Adipocyte (in vitro differentiated cells): ENCODE measurements at regions not wholly inside any gene's neighbourhood (a gene's known extent, or its start where the extent isn't known, plus 50 kb on each side); places are given as distances from the start of the nearest gene placed in this dataset.

Source experiments
- DNase-seq: peaks from one replicate; pipeline ENCODE4 v3.0.0-alpha.2; 2015; ENCODE audit warnings: low read depth
- H3K27me3 ChIP-seq: replicated peaks from 2 replicates; pipeline ENCODE4 v1.7.0; 2013; ENCODE audit warnings: mild to moderate bottlenecking, low read length, moderate library complexity; ENCODE audit not compliant: control insufficient read depth, insufficient read depth
- H3K36me3 ChIP-seq: 2 replicates; pipeline ENCODE4 v1.7.0; 2013; ENCODE audit warnings: low read length, mild to moderate bottlenecking, moderate library complexity; ENCODE audit not compliant: control insufficient read depth, insufficient read depth, severe bottlenecking
- H3K4me1 ChIP-seq: 2 replicates; pipeline ENCODE4 v1.7.0; 2013; ENCODE audit warnings: mild to moderate bottlenecking, low read length, moderate library complexity; ENCODE audit not compliant: control insufficient read depth, insufficient read depth
- H3K4me3 ChIP-seq: 2 replicates; pipeline ENCODE4 v1.7.0; 2013; ENCODE audit warnings: mild to moderate bottlenecking, low read length, moderate library complexity
- H3K9ac ChIP-seq: 2 replicates; pipeline ENCODE4 v1.7.0; 2013; ENCODE audit warnings: mild to moderate bottlenecking, low read length, moderate library complexity
- H3K9me3 ChIP-seq: 2 replicates; pipeline ENCODE4 v1.7.0; 2013; ENCODE audit warnings: mild to moderate bottlenecking, low read length, moderate library complexity; ENCODE audit not compliant: control insufficient read depth

DNA sequence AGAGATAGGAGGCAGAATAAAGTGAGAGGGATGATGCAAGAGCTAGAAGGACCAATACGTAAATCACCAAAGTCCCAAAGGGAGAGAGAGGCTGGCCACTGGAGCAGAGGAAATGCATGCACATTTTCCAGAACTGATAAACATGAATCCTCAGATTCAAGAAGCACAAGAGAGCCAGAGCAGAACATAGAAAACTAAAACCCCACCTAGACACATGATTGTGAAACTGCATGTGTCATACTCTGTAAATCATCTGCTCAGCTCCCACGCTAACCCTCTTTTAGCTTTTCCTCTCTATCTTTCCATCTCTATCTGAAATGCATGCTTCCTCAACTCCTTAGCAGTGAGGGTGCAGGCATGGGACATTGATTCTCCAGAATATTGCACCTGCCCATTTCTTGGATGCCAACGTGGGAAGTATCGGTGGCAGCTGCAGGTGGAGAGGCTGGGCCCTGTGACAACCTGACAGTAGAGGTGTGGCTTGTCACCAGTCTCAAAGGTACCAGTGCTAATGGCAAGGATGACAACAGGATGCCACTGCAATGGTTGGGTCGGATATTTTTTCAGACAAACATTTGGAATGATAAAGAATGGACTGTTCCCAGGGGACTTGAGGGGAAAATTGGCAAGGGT, 89.3 kb upstream of the OTOS start:
- Histone ChIP-seq H3K4me3 (no peak overlapping the region), H3K4me1 (peaks cover 12% of the 10 kb centered on the region), H3K9ac (no peak overlapping the region), H3K9me3 (peaks cover 6% of the 10 kb centered on the region), H3K36me3 (no peaks in the 10 kb centered on the region), H3K27me3 (peaks cover 19% of the 10 kb centered on the region)
- peak; percentile 47 for DNase-seq

DNA sequence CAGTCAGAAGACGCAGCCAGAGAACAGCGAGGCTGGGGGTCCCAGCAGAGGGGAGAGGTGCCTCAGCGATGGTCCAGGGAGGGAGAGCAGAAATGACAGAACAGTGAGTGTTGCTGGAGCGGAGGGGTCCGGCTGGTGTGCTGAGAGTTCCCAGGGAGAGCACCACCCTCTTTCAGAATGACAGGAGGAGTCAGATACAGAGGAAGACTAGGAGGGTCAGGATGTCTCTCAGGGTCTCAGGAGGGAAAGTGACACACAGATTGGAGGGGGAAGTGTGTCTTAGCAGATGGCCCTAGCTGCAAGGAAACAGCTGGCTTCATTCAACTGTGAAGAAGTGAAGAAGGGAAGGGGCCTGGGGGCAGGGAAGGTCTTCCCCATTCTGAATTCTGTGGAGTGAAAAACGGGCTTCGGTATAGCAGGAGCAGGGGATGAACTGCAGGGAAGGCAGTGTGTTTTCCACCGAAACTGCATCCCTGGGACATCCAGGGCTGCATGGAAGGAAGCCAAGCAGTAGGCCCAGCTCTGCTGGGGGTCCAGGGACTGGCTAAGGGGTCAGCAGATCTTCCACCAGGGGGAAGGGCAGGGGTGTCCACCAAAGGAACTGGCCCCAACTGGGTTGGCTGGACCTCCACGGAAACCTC, 90.0 kb upstream of the OTOS start:
- no peak overlapping the region for H3K4me3 ChIP-seq
- H3K9me3 ChIP-seq = peaks cover 6% of the 10 kb centered on the region
- no peak overlapping the region for H3K9ac ChIP-seq
- no peaks in the 10 kb centered on the region for H3K36me3 ChIP-seq
- peaks cover 13% of the 10 kb centered on the region for H3K27me3 ChIP-seq
- peaks cover 12% of the 10 kb centered on the region for H3K4me1 ChIP-seq
- DNase-seq = no peak

DNA sequence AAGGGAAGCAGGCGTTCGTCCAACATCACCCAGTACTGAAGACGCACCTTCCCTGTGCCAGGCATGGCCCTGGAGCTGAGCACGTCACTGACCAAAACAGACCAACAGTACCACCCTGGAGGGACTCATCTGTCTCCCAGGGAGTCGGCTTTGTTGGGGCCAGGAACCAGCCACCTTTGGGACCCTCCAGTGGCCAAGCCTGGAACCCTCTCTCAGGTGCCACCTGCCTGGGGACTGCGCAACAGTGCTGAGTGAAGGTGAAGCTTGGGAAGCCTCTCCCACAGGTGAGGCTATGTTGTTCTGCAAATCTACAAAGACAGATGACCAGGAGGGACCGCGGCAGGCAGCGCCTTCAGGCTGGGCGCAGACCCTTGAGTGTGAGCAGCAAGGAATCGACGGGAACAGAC, 91.4 kb upstream of the OTOS start:
- H3K4me3 ChIP-seq = no peak overlapping the region
- peaks cover 6% of the 10 kb centered on the region for H3K9me3 ChIP-seq
- H3K9ac ChIP-seq = no peak overlapping the region
- H3K27me3 ChIP-seq = peaks cover 8% of the 10 kb centered on the region
- H3K4me1 ChIP-seq = peaks cover 12% of the 10 kb centered on the region
- H3K36me3 ChIP-seq = no peaks in the 10 kb centered on the region
- DNase-seq = no peak

DNA sequence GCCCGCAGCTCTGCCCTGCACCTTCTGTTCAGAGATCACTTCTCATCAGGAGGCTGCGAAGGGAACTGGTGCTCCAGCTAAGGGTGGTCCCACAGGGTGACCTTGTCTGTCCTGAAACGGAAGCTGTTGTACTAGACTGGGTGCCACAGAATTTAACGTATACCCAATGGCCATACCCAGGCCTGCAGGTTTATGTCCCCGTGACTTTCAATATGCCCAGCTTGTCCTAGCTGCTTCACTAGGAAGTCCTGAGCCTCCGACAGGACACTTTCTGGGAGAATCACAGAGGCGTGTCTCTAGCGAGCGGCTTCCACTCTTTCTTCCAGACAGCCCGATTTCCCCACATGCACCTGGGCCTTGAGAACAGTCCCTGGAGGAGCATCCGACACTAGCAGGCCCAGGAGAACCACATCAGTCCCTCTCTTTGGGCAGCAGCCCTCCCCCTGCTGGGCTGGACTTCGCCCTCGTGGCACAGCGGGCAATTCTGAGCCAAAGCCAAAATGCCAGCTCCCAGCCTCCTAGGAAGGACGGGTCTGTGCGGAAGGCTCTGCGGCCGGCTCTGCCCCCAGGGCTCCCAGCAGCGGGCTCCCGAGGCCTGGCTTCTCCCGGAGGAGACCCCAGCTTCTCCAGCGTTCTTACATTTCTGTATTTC, 91.9 kb upstream of the OTOS start:
- Histone ChIP-seq H3K4me3 (no peak overlapping the region), H3K27me3 (peaks cover 5% of the 10 kb centered on the region), H3K9ac (peak overlapping the region; percentile 26), H3K4me1 (peaks cover 12% of the 10 kb centered on the region), H3K36me3 (no peaks in the 10 kb centered on the region), H3K9me3 (peaks cover 6% of the 10 kb centered on the region)
- DNase-seq = no peak

DNA sequence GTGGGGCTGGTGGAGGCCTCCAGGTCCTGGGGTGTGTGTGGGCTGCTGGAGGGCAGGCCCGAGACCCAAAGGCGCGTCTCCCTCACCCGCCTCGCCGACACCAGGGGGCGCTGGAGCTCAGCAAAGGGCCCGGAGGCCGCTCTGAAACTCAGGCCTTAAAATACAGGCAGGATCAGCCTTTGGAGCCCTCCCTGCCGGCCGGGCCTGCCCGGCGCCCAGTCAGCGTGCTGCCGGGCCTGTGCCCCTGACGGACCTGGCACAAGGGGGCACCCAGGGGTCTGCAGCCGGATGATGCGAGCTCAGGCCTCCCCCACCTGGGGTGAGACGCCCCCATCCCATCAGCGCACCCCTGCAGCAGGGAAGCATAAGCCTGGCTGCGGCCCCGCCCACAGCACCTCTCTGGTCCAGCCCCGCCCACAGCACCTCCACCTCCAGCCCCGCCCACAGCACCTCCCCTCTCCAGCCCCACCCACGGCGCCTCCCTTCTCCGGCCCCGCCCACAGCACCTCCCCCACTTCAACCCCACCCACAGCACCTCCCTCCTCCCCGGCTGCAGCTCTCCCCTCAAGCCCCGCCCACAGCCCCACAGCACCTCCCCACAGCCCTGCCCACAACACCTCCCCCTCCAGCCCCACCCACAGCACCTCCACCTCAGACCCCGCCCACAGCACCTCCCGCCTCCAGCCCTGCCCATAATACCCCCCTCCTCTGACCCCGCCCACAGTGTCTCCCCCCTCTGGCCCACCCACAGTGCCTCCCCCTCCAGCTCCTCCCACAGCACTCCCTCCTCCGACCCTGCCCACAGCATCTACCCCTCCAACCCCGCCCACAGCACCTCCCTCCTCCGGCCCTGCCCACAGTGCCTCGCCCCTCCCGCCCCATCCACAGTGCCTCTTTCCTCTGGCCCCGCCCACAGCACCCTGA, 92.8 kb upstream of the OTOS start:
- Histone ChIP-seq H3K36me3 (no peaks in the 10 kb centered on the region), H3K4me3 (no peak overlapping the region), H3K9ac (no peak overlapping the region), H3K4me1 (peaks cover 20% of the 10 kb centered on the region), H3K27me3 (peaks cover 1% of the 10 kb centered on the region), H3K9me3 (peaks cover 6% of the 10 kb centered on the region)
- peak; percentile 93 for DNase-seq

DNA sequence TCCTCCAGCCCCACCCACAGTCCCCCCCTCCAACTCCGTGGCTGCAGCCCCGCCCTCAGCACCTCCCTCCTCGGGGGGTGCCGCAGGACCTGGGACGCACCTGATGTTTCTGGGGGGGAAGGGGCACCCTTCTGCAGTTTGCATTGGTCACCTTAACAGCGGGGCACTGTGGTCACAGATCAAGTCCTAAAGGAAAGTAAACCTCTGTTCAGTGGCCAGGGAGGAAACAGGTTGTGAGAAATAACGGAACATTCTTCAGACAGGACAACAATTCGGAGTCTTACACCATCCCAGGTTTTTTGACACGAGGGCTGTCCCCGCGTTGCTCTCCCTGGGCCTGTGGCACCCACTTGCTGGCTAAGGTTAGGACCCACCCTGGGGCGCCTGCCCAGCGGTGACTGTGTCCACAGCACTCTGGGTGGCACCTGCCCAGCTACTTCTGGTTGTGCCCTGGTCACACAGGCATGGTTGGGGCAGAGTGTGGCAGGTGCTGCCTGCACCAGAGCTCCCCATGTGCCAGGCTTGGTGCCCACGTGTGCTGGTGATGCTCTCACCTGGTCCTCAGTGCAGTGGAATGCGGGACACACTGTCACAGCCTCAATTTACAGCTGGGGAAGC, 93.5 kb upstream of the OTOS start:
- Histone ChIP-seq H3K9ac (no peak overlapping the region), H3K4me3 (no peak overlapping the region), H3K4me1 (peaks cover 20% of the 10 kb centered on the region), H3K36me3 (no peaks in the 10 kb centered on the region), H3K27me3 (peaks cover under 1% of the 10 kb centered on the region), H3K9me3 (peaks cover under 1% of the 10 kb centered on the region)
- DNase-seq = no peak

DNA sequence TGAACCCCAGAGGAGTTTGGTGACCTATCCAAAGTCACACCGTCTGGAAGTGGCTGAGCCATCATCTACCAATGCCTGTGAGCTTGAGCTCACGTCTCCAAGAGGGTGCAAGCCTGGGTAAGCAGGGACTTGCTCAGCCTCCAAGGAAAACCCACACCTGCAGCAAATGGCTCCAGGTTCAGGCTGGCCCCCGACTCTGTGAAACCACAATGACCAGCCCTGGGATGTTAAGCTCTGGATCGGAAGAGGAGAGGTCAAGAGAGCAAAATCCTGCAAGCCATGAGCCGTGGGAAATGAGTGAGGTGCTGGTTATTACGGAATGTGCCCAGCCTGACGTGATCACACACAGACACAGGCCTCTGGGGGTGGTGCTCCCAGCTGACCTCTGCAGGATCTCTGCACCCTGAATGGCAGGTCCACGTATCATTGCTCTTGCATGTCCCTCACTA, 94.1 kb upstream of the OTOS start:
- DNase-seq = no peak
- H3K36me3 ChIP-seq = no peaks in the 10 kb centered on the region
- no peak overlapping the region for H3K4me3 ChIP-seq
- peaks cover 6% of the 10 kb centered on the region for H3K27me3 ChIP-seq
- peaks cover 16% of the 10 kb centered on the region for H3K4me1 ChIP-seq
- no peak overlapping the region for H3K9ac ChIP-seq
- no peaks in the 10 kb centered on the region for H3K9me3 ChIP-seq

DNA sequence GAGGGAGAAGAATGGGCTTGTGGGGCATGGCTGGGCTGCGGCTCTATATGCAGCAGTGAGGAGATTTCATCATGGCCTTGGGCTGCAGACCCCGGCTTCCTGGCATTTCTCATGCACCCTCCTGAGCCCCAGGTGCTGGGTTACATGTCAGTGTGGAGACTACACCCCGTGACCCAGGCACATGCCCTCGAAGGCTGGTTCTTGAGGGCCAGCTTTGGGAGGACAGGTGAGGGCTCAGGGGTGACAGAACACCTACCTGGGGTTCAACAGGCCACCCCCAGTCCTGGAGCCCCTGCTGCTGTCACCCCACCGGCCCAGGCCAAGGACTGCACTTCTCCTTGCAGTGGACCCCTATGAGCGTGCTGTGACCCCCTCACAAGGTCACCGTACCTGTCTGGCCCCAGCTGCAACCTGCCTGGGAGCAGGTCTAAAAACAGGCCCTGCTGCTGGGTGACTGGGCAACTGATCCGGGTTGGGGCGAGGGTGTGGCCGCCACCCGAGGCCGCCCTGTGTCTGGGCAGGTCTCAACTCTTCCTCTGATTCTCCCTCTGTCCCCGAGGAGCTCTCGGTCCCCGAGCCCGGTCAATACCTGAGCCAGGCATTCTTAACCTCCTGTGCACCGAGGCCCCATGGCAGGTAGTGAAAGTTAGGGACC, 94.8 kb upstream of the OTOS start:
- H3K4me1 ChIP-seq = peaks cover 10% of the 10 kb centered on the region
- no peak overlapping the region for H3K9ac ChIP-seq
- DNase-seq = no peak

DNA sequence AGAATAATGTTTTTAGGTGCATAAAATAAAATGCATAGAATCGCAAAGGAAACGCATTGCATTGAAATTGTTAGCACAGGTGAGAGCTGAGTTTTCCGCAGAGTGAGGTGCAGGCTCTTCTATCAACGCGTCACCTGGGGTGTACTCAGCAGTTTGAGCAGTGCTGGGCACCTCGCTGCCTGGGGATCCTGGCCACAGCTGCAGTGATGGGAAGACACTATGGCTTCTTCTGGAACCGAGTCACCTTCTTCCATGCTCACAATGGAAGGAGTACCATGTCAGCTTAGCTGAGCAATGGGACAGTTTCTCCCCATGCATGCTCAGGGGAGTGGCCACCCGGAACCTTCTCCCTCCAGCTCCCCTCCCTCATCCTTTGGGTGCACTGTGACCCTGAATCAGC, 95.4 kb upstream of the OTOS start:
- Histone ChIP-seq H3K36me3 (no peaks in the 10 kb centered on the region), H3K9ac (no peak overlapping the region), H3K27me3 (peaks cover 14% of the 10 kb centered on the region), H3K9me3 (peaks cover 4% of the 10 kb centered on the region), H3K4me1 (peaks cover 8% of the 10 kb centered on the region), H3K4me3 (no peak overlapping the region)
- DNase-seq = no peak

More for the DNA sequence above, 94.8 kb upstream of the OTOS start:
- Histone ChIP-seq H3K27me3 (peaks cover 14% of the 10 kb centered on the region), H3K36me3 (no peaks in the 10 kb centered on the region), H3K4me3 (no peak overlapping the region), H3K9me3 (no peaks in the 10 kb centered on the region)

DNA sequence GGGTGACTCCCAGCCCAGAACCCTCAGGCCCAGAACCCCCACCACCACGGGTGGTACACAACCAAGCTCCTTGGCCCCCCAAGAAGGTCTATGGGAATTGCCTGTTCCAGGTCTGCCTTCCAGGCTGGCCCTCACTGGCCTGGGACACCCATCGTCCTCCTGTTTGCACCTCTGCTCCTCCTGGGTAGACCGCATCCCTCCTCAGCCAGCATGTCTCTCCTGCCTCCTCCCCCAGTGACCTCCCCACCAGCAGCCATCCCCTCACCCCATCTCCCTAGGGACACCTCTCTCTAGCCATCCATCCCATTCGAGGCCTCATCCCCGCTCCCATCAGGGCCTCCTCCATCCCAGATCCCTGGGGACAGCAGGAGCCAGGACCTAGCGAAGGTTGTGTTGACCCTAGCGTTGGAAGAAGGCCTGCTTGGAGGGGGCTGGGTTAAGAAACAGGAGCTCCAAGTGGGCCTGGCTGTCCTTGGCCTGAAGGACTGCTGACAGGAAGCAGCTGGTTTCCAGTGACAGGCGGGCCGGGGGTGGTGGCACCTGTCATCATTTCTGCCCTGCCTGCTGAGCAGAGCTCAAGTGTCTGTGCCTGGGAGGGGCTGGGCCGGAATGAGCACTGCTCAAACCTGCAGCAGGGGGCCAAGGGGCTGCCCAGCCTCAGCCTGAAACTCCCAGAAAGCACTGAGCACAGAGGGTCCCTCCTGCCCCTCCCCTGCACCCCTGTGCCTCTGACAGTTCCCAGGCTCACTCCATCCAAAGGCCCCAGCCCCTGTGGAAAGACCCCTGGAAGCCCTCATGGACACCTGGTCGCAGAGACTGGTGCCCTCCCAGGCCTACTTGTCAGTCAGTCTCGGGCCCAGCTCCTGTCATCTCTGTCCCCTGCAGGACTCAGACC, 96.0 kb upstream of the OTOS start:
- Histone ChIP-seq H3K4me1 (peaks cover 8% of the 10 kb centered on the region), H3K4me3 (no peak overlapping the region), H3K9ac (no peak overlapping the region), H3K36me3 (no peaks in the 10 kb centered on the region), H3K27me3 (peaks cover 14% of the 10 kb centered on the region), H3K9me3 (peaks cover 9% of the 10 kb centered on the region)
- no peak for DNase-seq
